ENCODE measurements at regions not wholly inside any gene's neighbourhood (a gene's known extent, or its start where the extent isn't known, plus 50 kb on each side); places are given as distances from the start of the nearest gene placed in this dataset.

DNA sequence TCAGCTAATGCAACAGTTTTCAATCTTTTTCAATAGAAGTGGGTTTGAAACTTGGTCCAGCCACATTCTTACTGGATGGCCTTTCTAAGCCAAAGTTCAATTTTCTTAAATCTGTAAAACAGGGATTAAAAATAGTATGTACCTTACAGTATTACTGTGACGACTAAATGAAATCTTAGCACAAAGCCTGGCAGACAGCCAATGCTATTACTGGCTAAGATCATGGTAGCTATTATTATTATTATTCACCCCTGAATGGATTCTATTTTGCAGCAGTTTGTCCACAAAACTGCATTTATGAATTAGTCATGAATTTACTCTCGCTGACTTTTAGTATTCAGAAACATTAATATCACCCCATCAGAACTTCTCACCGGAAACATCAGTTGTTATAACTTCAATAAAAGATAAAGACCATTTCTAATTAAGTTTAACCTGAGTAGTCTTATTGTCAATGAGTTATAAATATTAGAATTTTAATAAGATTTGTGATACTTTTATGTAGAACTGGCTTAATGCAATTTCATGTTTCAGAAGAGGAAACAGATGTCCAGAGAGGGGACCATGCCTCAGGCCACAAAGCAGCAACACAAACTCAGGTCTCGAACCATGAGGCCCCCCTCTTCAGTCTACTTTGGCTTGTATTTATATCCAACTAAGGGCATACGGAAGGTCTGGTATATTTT is 468.2 kb downstream of the ARHGEF28 start:
- Histone ChIP-seq H3K27me3 (no peaks in the 10 kb centered on the region), H3K9me3 (no peaks in the 10 kb centered on the region), H3K36me3 (no peaks in the 10 kb centered on the region), H3K27ac (no peak overlapping the region), H3K4me1 (no peaks in the 10 kb centered on the region), H3K4me3 (no peak overlapping the region)
- TF ChIP-seq, protein P1, sequence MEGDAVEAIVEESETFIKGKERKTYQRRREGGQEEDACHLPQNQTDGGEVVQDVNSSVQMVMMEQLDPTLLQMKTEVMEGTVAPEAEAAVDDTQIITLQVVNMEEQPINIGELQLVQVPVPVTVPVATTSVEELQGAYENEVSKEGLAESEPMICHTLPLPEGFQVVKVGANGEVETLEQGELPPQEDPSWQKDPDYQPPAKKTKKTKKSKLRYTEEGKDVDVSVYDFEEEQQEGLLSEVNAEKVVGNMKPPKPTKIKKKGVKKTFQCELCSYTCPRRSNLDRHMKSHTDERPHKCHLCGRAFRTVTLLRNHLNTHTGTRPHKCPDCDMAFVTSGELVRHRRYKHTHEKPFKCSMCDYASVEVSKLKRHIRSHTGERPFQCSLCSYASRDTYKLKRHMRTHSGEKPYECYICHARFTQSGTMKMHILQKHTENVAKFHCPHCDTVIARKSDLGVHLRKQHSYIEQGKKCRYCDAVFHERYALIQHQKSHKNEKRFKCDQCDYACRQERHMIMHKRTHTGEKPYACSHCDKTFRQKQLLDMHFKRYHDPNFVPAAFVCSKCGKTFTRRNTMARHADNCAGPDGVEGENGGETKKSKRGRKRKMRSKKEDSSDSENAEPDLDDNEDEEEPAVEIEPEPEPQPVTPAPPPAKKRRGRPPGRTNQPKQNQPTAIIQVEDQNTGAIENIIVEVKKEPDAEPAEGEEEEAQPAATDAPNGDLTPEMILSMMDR (IDR thresholded peaks at IDR 0.05) = no peak
- TF ChIP-seq POLR2A (IDR thresholded peaks at IDR 0.05) = no peak
- intact Hi-C loops (cut with DNase I; ENCODE audit: low total_unique reads) = no loop called here
- DNase-seq = no peak

GRCh38 chr5:74093561-74093960 is 467.6 kb downstream of the ARHGEF28 start:
- no peak overlapping the region for H3K27ac ChIP-seq
- no peak for DNase-seq
- H3K4me3 ChIP-seq = no peak overlapping the region
- intact Hi-C loops (cut with DNase I; ENCODE audit: low total_unique reads) = no loop called here
- H3K27me3 ChIP-seq = no peaks in the 10 kb centered on the region
- H3K36me3 ChIP-seq = no peaks in the 10 kb centered on the region
- no peak for TF ChIP-seq POLR2A (IDR thresholded peaks at IDR 0.05)
- TF ChIP-seq, protein P1 (IDR thresholded peaks at IDR 0.05) = no peak
- no peaks in the 10 kb centered on the region for H3K9me3 ChIP-seq
- H3K4me1 ChIP-seq = no peaks in the 10 kb centered on the region

DNA sequence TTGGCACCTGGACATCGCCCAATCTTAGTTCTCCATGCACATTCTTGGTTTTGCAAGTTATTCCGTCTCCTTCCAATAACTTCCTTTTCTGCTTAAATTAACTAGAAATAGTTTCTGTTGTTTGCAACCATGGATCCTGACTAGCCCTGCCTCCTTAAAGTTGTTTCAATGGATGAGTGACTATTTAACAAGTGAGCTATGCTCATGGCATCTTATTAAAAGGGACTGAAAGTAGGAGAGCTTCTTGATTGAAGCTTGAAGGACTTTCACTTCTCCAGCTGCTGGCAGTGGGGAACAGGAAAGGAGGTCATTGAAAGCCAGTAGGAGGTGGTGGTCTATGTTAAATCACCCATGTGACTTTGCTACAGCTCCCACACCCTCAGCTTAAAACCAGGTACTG is 466.8 kb downstream of the ARHGEF28 start:
- Histone ChIP-seq H3K4me3 (no peak overlapping the region), H3K36me3 (no peaks in the 10 kb centered on the region), H3K27ac (no peak overlapping the region), H3K27me3 (no peaks in the 10 kb centered on the region), H3K9me3 (no peaks in the 10 kb centered on the region), H3K4me1 (no peaks in the 10 kb centered on the region)
- DNase-seq = no peak
- no peak for TF ChIP-seq POLR2A (IDR thresholded peaks at IDR 0.05)
- TF ChIP-seq, protein P1 (IDR thresholded peaks at IDR 0.05) = no peak
- intact Hi-C loops (cut with DNase I; ENCODE audit: low total_unique reads) = no loop called here

DNA sequence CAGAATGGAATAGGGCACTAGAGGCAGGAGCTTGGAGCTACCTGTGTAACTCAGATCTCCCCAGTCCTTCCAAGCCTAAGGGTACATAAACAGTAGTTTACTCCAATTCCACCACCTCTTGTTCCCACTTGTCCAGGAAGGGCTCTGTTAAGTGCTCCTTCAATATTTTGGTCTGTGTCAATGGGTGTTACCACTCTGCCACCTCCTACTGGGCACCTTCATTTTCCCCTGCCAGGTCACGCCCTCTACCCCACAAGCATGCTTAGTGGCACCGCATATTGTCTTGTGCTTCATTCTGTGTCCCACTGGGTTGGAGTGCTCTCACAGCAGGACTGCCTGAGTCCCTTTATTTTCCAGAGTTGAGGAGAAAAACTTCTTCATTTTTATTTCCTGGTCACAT is 459.8 kb downstream of the ARHGEF28 start:
- DNase-seq = no peak
- Histone ChIP-seq H3K27ac (no peak overlapping the region), H3K36me3 (no peaks in the 10 kb centered on the region), H3K27me3 (no peaks in the 10 kb centered on the region), H3K4me3 (no peak overlapping the region), H3K9me3 (no peaks in the 10 kb centered on the region), H3K4me1 (no peaks in the 10 kb centered on the region)
- TF ChIP-seq, protein P1 (IDR thresholded peaks at IDR 0.05) = no peak
- TF ChIP-seq POLR2A (IDR thresholded peaks at IDR 0.05) = no peak
- intact Hi-C loops (cut with DNase I; ENCODE audit: low total_unique reads) = no loop called here

GRCh38 chr5:74085186-74085585 is 459.2 kb downstream of the ARHGEF28 start:
- DNase-seq = no peak
- intact Hi-C loops (cut with DNase I; ENCODE audit: low total_unique reads) = no loop called here

More at GRCh38 chr5:74085186-74085585, 459.2 kb downstream of the ARHGEF28 start:
- Histone ChIP-seq H3K27ac (no peak overlapping the region), H3K9me3 (no peaks in the 10 kb centered on the region), H3K36me3 (no peaks in the 10 kb centered on the region), H3K4me1 (no peaks in the 10 kb centered on the region), H3K27me3 (no peaks in the 10 kb centered on the region), H3K4me3 (no peak overlapping the region)
- TF ChIP-seq, protein P1 (IDR thresholded peaks at IDR 0.05) = no peak
- no peak for TF ChIP-seq POLR2A (IDR thresholded peaks at IDR 0.05)

Measured in uterus (tissue), 3 donors.